GM18868 (cell line): ENCODE measurements at regions not wholly inside any gene's neighbourhood (a gene's known extent, or its start where the extent isn't known, plus 50 kb on each side); places are given as distances from the start of the nearest gene placed in this dataset.
"Not testable (repeated sequence)": the region's sequence is repeated elsewhere in the genome, so short reads cannot be mapped to it uniquely, and the experiment has no call there.

Experiments
- ATAC-seq: cut with Tn5 transposase; IDR thresholded peaks from one replicate; pipeline ENCODE4 v1.9.1; 2021; ENCODE audit warnings: mild to moderate bottlenecking, moderate library complexity; ENCODE audit not compliant: unreplicated experiment

- peak; percentile 94 for ATAC-seq
Observed at GRCh38 chr1:120544434-120544833, 129.6 kb downstream of the NBPF8 start.

- ATAC-seq: not testable (repeated sequence)
Observed at GRCh38 chr1:120550335-120550734, 135.5 kb downstream of the NBPF8 start.

GRCh38 chr1:120552190-120552589, 137.4 kb downstream of the NBPF8 start:
- ATAC-seq: not testable (repeated sequence)

- not testable (repeated sequence) for ATAC-seq
Observed at GRCh38 chr1:120557605-120558302, 142.9 kb downstream of the NBPF8 start.

- ATAC-seq: peak; percentile 83
Observed at GRCh38 chr1:120558303-120559060, 143.6 kb downstream of the NBPF8 start.

GRCh38 chr1:120561767-120562166, 146.9 kb downstream of the NBPF8 start:
- ATAC-seq: not testable (repeated sequence)

GRCh38 chr1:120565396-120565795, 150.6 kb downstream of the NBPF8 start:
- not testable (repeated sequence) for ATAC-seq

GRCh38 chr1:120567620-120568019, 152.8 kb downstream of the NBPF8 start:
- ATAC-seq: not testable (repeated sequence)

GRCh38 chr1:120575201-120575600, 148.5 kb upstream of the NBPF26 start:
- ATAC-seq: not testable (repeated sequence)

GRCh38 chr1:120582135-120582534, 141.6 kb upstream of the NBPF26 start:
- ATAC-seq: not testable (repeated sequence)

- not testable (repeated sequence) for ATAC-seq
Observed at GRCh38 chr1:120586053-120586452, 137.7 kb upstream of the NBPF26 start.

- ATAC-seq: not testable (repeated sequence)
Observed at GRCh38 chr1:120588811-120589210, 134.9 kb upstream of the NBPF26 start.

- not testable (repeated sequence) for ATAC-seq
Observed at GRCh38 chr1:120591774-120592173, 132.0 kb upstream of the NBPF26 start.

GRCh38 chr1:120592943-120593342, 130.8 kb upstream of the NBPF26 start:
- not testable (repeated sequence) for ATAC-seq

GRCh38 chr1:120593648-120594047, 130.1 kb upstream of the NBPF26 start:
- ATAC-seq: not testable (repeated sequence)

GRCh38 chr1:120598331-120598951, 125.3 kb upstream of the NBPF26 start:
- ATAC-seq: not testable (repeated sequence)

- ATAC-seq: not testable (repeated sequence)
Observed at GRCh38 chr1:120599511-120599910, 124.2 kb upstream of the NBPF26 start.

- ATAC-seq: not testable (repeated sequence)
Observed at GRCh38 chr1:120600442-120601041, 123.2 kb upstream of the NBPF26 start.

GRCh38 chr1:120607882-120608281, 115.9 kb upstream of the NBPF26 start:
- not testable (repeated sequence) for ATAC-seq

- ATAC-seq: not testable (repeated sequence)
Observed at GRCh38 chr1:120608314-120609014, 115.3 kb upstream of the NBPF26 start.
